ENCODE measurements at regions not wholly inside any gene's neighbourhood (a gene's known extent, or its start where the extent isn't known, plus 50 kb on each side); places are given as distances from the start of the nearest gene placed in this dataset.

- ChIA-PET CTCF (interaction anchor here (0.6 to 1.1 kb wide), 3 partner anchors 21 to 378 kb away, joined by 3 read pairs; no protein-coding TSS in a partner anchor), POLR2A (interaction anchor here (0.8 kb wide), 1 partner anchor 222 kb away, joined by 3 read pairs; no protein-coding TSS in a partner anchor)
- TF ChIP-seq CTCF (IDR thresholded peaks at IDR 0.05; ENCODE audit: unreplicated experiment) = no peak
- Mint-ChIP-seq H3K27me3 (ENCODE audit: insufficient read depth, unreplicated experiment) (peaks cover 6% of the 10 kb centered on the region), H3K36me3 (ENCODE audit: insufficient read depth, unreplicated experiment) (no peaks in the 10 kb centered on the region), H3K27ac (ENCODE audit: low read depth, unreplicated experiment) (no peak overlapping the region), H3K4me3 (ENCODE audit: unreplicated experiment) (no peak overlapping the region), H3K4me1 (ENCODE audit: insufficient read depth, unreplicated experiment) (no peaks in the 10 kb centered on the region), H3K9me3 (ENCODE audit: unreplicated experiment) (no peaks in the 10 kb centered on the region)
- BruUV-seq (replicated peaks) = no TSS peak
- intact Hi-C loops (cut with micrococcal nuclease) = no loop called here
- no peak for DNase-seq (ENCODE audit: unreplicated experiment)
Observed at GRCh38 chr11:33479231-33479630, 221.4 kb downstream of the C11orf91 start.

- no TSS peak for BruUV-seq (replicated peaks)
- POLR2A ChIA-PET = no interaction called here
- intact Hi-C loops (cut with micrococcal nuclease) = no loop called here
Observed at GRCh38 chr11:33478111-33478573, 221.0 kb downstream of the HIPK3 start.

DNA sequence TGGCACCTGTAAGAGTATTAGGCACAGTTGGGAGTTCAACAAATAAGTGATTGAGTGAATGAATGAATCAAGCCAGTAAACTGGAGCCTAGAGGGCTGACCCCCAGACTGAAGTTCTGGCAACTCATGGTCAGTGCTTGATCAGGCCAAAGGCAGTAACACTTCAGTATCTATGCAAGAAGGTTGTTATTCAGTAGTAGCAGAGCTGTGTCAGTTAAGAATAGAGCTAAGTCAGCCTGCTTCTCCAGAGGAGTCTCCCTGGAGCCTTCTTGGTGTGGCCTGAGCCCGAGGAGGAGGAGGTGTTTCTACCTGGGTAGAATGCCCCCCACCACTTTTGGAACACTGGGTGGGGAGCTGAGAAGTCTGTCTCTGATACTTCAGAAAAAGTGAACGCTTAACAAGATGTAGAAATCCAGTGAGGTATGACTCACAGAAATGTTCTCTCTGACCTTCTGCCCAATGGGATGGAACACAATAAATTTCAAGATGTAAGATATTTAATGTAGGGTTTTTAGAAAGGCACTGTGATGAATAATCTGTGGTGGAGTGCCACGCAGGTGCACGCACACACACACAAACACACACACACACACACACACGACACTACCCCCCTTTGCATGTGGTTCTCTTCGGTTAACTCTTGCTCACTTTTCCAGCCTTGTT is 219.9 kb downstream of the HIPK3 start:
- Mint-ChIP-seq H3K27me3 (ENCODE audit: insufficient read depth, unreplicated experiment) (peaks cover 26% of the 10 kb centered on the region), H3K27ac (ENCODE audit: low read depth, unreplicated experiment) (no peak overlapping the region), H3K4me3 (ENCODE audit: unreplicated experiment) (no peak overlapping the region), H3K4me1 (ENCODE audit: insufficient read depth, unreplicated experiment) (no peaks in the 10 kb centered on the region), H3K9me3 (ENCODE audit: unreplicated experiment) (no peaks in the 10 kb centered on the region), H3K36me3 (ENCODE audit: insufficient read depth, unreplicated experiment) (no peaks in the 10 kb centered on the region)
- ChIA-PET POLR2A (interaction anchor here (1.0 kb wide), 1 partner anchor 86 kb away, joined by 3 read pairs; no protein-coding TSS in a partner anchor), CTCF (no interaction called here)
- TF ChIP-seq CTCF (IDR thresholded peaks at IDR 0.05; ENCODE audit: unreplicated experiment) = no peak
- no peak for DNase-seq (ENCODE audit: unreplicated experiment)
- intact Hi-C loops (cut with micrococcal nuclease) = no loop called here
- BruUV-seq (replicated peaks) = no TSS peak

More at GRCh38 chr11:33478111-33478573, 221.0 kb downstream of the HIPK3 start:
- no peaks in the 10 kb centered on the region for H3K9me3 Mint-ChIP-seq (ENCODE audit: unreplicated experiment)
- H3K4me3 Mint-ChIP-seq (ENCODE audit: unreplicated experiment) = no peak overlapping the region
- no peak overlapping the region for H3K27ac Mint-ChIP-seq (ENCODE audit: low read depth, unreplicated experiment)
- no peaks in the 10 kb centered on the region for H3K36me3 Mint-ChIP-seq (ENCODE audit: insufficient read depth, unreplicated experiment)
- no peak for TF ChIP-seq CTCF (IDR thresholded peaks at IDR 0.05; ENCODE audit: unreplicated experiment)
- CTCF ChIA-PET = interaction anchor here (0.8 kb wide), 1 partner anchor 65 kb away, joined by 3 read pairs; no protein-coding TSS in a partner anchor
- no peak for DNase-seq (ENCODE audit: unreplicated experiment)
- H3K27me3 Mint-ChIP-seq (ENCODE audit: insufficient read depth, unreplicated experiment) = peaks cover 16% of the 10 kb centered on the region
- H3K4me1 Mint-ChIP-seq (ENCODE audit: insufficient read depth, unreplicated experiment) = no peaks in the 10 kb centered on the region

- DNase-seq (ENCODE audit: unreplicated experiment) = peak; percentile 27
- intact Hi-C loops (cut with micrococcal nuclease) = no loop called here
- Mint-ChIP-seq H3K27me3 (ENCODE audit: insufficient read depth, unreplicated experiment) (peaks cover 36% of the 10 kb centered on the region), H3K4me3 (ENCODE audit: unreplicated experiment) (no peak overlapping the region), H3K9me3 (ENCODE audit: unreplicated experiment) (no peaks in the 10 kb centered on the region), H3K36me3 (ENCODE audit: insufficient read depth, unreplicated experiment) (no peaks in the 10 kb centered on the region), H3K4me1 (ENCODE audit: insufficient read depth, unreplicated experiment) (no peaks in the 10 kb centered on the region), H3K27ac (ENCODE audit: low read depth, unreplicated experiment) (no peak overlapping the region)
- no TSS peak for BruUV-seq (replicated peaks)
- POLR2A ChIA-PET = interaction anchor here (0.6 kb wide), 1 partner anchor 84 kb away, joined by 3 read pairs; no protein-coding TSS in a partner anchor
- no peak for TF ChIP-seq CTCF (IDR thresholded peaks at IDR 0.05; ENCODE audit: unreplicated experiment)
- CTCF ChIA-PET = interaction anchor here (0.6 to 0.9 kb wide), 3 partner anchors 11 to 109 kb away, joined by 3 to 4 read pairs (median 3); no protein-coding TSS in a partner anchor
Observed at GRCh38 chr11:33475993-33476392, 218.8 kb downstream of the HIPK3 start.
